Superior temporal gyrus (tissue), 1 donor: ENCODE measurements at regions not wholly inside any gene's neighbourhood (a gene's known extent, or its start where the extent isn't known, plus 50 kb on each side); places are given as distances from the start of the nearest gene placed in this dataset.

Source experiments
- DNase-seq: peaks from one replicate; pipeline ENCODE4 v3.0.0-alpha.2; 2016; ENCODE audit errors: extremely low spot score

DNA sequence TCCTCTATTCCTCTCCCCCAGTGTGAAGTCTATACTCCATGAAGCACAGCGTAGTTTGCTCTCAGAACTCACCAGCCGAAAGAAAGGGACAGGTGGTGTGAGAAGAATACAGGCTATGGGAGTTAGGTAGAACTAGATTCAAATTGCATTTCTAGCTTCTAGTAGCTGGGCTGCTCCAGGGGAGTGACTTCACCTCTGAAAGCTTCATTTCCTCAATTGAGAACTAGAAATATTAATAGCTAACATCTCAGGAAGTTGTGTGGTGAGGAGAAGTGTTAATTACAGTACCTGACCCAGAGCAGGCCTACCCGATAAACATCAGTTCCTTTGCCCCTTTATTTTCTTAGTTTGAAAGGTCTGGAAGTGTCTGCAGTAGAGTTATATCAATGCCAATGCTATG lies 484.7 kb upstream of the TENM4 start:
- DNase-seq, result no peak

DNA sequence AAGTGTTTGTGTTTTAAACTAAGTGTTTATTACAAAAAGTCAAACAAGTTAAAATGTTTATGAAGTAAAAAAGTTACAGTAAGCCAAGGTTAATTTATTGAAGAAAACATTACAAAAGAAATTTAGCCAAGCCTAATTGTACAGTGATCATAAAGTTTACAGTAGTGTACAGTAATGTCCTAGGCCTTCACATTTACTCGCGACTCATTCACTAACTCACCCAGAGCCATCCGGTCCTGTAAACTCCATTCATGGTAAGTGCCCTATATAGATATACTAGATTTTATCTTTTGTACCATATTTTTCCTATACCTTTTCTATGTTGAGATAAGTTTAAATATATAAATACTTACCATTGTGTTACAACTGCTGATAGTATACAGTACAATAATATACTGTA lies 481.8 kb upstream of the TENM4 start:
- DNase-seq, result no peak

DNA sequence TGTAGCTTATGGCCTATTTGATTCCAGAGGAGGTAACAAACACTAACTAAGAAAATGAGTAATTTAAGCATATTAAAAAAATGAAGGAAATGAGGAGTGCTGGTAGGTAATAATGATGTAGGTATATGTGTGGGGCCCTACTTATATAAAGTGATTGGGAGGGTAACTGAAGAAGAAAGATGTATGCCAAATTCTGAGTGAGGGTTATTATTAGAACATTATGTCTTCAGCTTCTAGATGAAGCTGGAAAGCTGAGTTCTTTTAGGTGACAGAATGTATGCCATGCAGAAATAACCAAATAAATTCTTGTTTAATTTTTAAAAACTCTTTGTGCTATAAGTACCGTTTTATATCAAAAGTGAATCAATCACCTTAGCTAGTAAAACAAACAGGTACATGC lies 479.6 kb upstream of the TENM4 start:
- no peak for DNase-seq

DNA sequence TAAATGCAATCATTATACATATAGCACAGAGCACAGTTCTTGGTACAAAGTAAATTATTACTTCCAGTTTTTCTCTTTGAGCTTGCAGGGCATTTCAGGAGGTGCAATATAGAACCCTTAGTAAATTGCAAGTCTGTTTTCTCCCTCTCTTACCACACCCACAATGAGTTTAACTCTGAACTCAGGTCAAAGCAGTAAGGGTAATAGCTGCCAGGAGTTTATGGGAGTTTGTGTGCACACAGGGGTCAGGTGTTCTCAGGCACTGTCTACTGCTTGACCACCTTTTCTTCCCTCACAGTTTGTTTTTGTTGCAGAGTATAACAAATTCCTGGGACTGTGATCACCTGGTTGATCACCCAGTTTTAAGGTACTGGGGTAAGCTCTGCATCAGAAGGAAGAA lies 478.5 kb upstream of the TENM4 start:
- no peak for DNase-seq

DNA sequence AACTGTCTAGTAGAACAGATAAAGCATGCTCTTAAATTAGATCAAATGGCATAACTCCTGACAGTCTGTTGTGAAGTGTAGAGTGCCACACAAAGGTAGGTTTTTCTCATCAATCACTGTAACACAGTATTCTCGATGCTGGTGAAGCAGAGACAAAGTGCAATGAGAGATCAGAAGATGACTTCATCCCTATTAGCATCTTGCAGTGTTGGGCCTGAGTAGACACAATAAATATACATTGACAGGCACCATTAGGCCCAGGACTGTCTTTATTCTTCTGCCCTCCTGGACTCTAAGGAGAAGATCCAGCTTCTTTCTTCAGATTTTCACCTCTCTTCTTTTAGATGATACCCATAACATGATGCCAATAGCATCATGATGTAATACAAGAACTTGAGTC lies 478.0 kb upstream of the TENM4 start:
- DNase-seq, result no peak

DNA sequence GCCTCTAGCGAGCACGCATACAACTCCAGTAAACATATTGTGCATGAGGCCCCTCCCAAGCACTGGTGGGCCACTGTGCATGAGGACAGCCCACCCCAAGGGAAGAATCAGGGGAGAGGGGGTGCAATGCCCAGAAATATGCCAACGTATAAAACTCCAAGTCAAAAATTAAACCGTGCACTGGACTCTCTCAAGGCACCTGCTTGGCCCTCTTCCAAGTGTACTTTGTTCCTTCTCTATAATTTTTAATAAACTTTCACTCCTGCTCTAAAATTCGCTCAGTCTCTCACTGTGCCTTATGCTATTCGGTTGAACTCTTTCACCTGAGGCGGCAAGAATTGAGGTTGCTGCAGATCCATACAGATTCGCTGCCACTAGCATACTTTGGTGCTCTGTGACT lies 465.3 kb upstream of the TENM4 start:
- no peak for DNase-seq

DNA sequence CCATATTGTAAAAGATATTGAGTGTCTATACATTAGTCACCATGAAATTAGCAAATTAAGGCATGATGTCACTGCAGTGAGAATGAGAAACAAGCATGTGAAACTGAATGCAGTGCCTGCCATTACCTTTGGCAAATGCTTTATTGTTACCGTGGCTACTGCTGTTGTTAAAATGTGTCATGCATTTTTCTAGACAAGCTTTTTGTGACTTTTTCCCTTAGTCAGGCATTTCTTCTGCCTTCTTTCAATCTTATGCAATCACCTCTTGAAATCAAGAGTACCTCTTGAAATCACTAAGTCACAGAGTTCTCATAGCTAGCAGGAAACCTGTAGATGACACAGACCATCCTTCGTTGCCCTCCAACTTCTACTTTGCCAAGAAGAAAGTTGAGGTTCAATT lies 461.7 kb upstream of the TENM4 start:
- DNase-seq, result no peak

DNA sequence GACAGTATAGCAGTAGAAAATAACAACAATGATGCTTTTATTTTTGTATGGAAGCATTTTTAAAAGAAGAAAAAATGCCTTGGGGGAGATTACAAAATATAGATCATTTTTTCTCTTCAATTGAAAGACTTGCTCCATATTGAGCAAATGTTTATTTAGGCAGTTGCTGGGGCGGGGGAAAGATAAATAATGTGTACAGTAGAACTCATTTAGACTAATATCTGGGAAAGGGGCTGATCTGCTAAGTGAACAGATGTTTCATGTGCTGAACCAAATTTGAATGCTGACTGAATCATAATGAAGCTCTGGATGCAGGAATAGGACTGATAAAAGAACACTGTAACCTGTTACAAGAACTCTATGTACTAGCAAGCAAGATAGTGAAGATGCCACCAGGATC lies 457.1 kb upstream of the TENM4 start:
- DNase-seq, result no peak

DNA sequence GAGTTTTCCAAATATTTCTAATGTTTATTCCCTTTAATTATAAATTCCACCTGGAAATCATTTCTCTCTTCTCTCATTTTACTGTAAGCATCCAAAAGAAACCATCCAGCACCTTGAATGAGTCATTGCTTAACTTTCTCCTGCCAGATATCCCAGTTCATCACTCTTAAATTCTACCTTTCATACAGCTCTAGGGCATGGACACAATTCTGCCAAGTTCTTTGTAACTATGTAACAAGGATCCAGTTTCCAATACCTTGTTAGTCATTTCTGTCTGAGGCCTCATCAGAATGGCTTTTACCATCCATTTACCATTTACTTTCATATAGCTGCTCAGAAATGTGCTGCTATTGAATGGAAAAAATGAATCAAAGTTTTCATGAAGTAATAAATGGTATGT lies 455.4 kb upstream of the TENM4 start:
- DNase-seq, result no peak

DNA sequence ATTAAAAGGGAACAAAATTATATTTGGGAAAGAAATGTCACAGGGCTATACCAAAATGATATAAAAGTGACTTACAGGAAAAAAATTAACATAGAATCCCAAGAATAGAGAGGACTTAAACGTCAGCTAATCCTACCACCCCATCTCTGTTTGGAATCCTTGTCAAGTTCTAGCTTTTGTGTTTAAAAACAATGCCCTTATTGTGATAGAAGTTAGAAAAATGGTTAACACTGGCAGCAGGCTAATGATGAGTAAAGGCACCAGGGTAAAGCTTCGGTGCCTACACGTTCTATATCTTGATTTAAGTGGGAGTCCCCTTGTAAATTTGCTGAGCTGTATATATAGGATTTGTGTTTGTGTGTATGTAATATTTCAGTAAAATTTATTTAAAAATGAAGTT lies 453.3 kb upstream of the TENM4 start:
- no peak for DNase-seq

DNA sequence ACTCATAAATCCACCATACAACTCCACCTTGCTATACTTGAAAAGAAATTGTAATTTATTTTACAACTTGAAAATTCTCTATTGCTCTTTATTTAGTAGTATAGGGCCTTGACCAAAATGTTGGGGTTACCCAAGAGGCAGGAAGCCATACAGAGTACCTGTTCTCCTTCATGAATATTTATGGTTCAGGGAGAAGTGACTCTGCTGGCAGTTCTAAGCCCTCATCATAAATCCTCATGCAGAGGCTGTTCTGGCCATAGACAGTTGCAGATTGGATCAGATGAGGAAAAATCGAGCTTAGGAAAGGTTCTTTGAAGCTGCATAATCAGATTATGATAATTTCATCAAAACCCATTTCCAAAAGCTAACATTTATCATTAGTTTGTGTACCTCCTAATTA lies 449.4 kb upstream of the TENM4 start:
- DNase-seq, result no peak

DNA sequence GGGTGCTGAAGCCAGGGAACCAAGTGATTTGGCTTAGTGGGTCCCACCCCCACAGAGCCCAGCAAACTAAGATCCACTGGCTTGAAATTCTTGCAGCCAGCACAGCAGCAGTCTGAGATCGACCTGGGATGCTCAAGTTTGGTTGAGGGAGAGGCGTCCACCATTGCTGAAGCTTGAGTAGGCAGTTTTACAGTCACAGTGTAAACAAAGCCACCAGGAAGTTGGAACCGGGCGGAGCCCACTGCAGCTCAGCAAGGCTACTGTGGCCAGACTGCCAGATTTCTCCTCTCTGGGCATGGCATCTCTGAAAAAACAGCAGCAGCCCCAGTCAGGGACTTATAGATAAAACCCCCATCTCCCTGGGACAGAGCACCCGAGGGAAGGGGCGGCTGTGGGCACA lies 424.1 kb upstream of the TENM4 start:
- DNase-seq, result no peak

DNA sequence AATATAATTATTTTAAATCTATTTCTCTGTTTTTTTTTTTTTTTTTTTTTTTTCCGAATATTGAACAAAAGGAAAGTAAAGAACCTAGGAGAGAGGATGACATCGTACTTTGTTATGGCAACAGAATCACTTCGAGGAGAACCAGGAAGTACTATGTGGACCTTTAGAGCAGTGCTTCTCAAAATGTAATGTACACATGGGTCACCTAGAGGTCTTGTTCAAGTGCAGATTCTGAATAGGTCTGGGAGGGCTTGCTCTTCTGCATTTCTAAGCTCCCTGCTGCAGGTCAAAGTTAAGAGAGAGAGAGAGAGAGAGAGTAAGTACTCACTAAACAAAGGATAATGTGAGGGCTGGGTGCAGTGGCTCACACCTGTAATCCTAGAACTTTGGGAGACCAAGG lies 419.5 kb upstream of the TENM4 start:
- DNase-seq, result no peak

DNA sequence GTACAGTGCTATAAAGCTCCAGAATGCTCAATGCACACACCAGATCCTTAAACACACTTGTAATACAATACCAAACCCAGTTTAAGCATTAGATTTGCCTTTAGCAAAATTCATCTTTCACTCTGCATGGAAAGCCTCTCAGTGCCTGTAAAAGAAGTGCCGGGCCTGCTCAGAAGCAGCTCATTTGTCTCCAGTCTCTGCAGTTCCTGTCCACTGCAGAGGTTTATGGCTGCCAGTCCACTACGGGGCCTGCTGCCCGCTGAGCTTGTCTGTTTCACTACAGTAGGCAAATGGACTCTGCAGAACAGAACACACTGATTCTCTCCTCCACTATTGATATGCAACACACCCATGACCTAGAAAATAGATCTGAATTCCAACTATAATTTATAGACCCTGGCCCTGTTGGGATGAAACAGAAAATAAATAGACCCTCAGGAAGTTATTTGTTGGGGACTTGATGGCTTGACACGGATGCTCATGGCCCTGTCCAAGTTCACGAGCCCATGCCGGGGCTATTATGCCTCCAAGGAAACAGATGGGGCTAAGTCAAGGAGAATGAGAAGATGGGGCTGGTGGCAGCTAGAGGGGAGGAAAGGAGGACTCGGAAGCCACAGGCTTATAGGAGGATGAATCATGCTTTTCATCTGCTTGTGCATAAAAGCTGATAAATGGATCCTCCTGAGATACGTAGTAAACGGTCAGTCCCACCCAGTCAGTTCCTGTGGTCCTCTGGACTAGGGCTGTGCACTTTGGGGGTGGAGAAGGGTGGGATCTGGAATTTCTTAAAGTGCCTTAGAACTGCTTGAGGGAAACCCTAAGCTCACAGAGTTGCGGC lies 416.8 kb upstream of the TENM4 start:
- no peak for DNase-seq

DNA sequence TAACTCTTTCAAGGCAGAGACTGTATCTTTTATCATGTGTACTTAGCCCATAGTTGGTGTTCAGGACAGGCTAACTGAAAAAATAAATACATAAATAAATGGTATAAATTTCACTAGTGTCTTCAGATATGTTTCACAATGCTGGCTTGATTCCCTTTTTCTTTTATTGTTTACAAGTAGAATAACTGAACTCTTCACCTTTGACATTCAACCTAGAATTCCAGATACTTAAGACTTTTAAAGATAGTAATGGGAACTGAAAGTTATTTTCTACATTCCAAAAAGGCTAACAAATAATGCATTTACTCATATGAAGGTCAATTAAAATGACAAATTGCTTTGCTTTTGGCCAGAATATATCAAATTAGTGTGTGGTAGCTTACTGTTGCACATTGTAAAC lies 411.3 kb upstream of the TENM4 start:
- no peak for DNase-seq

DNA sequence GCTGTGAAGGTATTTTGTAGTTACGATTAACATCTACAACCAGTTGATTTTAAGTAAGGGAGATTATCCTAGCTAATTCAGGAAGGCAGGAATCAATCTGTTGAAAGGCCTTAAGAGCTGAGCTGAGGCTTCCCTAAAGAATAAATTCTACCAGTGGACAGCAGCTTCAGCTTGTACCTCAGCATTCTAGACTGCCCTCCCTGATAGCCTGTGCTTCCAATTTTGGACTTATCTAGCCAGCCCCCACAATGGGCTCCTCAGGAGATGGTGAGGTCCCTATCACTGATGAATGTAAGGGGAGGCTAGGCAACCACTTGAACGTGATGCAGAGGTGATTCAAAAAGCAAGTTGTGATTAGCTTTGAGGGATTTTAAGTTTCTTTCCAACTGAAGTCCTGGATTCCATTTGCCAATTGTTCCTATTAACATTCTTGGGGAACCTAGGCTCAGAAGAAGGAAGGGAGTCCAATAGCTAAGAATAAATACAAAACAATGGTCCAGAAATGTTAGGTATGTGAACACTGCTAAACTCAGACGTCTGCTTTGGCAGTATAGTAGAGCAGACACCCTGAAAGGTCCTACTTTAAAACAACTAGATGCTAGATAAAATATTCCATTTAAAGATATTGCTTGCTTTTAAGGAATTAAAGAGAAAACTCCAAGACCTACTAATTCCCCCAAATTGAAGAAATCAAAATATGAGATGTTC lies 404.3 kb upstream of the TENM4 start:
- DNase-seq, result no peak

DNA sequence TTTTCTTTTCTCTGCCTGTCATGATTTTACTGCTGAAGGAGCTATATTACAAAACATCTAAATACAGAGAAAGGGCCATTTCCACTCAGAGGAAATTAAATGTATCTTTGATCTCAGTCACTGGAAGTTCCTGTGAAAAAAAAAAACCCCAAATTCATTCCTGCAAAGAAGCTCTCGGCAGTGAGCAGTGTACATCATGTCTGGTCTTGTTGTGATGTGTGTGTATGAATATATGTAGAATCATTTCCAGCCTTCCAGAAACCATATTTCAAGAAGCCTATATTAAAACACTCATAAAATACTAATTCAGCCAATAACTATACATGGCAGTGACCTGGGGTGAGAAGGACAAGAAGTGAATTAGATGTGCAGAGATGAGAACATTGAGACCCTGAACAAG lies 393.2 kb upstream of the TENM4 start:
- no peak for DNase-seq

DNA sequence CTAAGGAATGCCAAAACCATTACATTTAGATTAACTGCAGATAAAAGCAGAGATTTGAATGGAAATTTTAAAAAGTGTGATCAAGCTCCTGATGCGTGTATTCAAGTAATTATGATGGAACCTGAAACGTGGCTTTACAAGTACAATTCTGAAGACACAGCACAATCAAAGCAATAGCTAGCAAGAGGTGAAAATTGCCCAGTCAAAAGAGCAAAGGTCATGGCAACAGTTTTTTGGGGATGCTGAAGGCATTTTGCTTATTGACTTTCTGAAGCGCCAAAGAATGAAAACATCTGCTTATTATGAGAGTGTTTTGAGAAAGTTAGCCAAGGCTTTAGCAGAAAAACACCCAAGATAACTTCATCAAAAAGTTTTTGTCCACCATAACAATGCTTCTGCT lies 389.6 kb upstream of the TENM4 start:
- DNase-seq, result no peak

DNA sequence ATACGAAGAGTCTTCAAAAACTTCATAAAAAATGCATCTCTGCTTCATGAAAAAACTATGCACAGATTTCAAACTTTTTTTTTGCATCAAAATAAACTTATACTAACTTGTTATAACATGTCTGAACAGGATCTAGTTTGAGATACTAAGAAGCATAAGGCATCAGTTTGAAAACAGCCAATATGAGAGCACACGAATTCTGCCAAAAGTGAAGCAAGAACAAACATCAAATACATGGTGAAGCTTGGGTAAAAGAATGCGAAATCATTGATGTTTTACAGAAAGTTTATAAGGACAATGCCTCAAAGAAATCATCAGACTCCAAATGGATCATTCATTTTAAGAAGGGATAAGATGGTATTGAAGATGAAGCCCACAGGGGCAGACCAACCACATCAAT lies 389.1 kb upstream of the TENM4 start:
- no peak for DNase-seq

DNA sequence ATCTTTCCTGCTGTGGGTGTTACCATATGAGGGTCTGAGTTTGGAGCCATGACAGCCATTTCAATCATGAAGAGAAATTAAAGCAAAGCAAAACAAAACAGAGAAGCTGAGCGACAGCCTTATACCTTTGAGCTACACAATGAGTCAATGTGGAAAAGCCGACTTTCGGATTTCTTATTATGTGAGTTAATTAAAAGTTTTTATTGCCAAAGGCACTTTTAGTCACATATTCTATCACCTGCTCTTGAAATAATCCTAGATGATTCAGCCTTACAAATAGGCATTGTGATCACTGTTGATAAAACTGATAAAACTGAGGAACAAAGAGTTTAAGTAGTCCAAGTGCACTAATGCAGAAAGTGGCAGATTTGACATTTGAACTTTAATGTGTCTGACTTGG lies 381.9 kb upstream of the TENM4 start:
- DNase-seq, result no peak

DNA sequence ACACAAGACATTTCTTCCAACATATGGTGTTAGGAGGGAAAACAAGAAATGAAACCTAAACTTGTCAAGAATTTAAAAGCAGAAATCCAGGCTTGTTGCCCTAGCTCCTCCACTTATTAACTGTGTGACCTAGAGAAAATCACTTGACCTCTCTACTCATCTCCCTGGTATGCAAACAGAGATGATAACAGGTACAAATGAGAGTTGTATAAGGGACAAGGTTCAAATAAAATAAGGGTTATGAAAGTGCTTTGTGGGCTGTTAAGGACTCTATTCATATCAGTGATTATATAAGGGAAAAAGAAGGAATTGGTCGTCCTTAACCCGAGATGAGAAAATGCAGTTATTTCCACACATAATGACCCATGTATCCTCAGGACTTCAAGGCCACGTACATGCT lies 372.7 kb upstream of the TENM4 start:
- no peak for DNase-seq

DNA sequence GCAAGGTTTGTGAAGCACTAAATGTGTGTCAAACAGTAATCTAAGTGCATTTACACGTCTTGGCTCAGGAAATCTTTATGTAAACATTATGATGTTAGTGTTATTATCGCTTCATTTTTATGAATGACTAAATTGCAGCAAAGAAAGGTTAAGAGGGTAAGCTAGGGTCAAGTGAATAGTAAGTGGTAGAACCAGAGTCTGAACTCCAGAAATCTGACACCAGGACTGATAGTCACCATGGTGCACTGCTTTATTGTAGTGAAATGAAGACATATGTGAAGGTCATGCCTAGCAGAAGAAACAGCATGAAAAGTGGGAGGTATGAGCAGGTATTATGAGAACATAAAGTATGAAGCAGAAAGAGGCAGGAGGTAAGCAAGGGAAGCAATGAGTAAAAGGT lies 368.7 kb upstream of the TENM4 start:
- DNase-seq, result no peak

DNA sequence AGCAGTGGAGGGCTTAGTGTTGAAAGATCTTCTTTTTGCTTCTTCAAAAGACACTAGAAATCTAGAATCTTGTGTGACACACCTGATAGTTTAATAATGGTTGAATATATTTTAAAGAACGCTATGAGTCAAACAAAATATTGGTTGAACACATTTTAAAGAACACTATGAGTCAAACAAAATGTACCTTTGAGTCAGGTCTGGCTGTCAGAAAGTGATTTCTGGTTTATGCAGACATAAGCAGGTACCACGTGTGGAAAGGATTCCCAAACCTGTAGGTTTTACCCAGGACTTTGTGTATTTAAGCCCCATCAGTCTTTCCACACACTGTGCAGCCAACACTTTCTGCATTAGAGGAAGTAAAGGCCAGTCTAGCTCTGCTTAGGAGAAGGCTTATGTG lies 366.7 kb upstream of the TENM4 start:
- DNase-seq, result no peak

DNA sequence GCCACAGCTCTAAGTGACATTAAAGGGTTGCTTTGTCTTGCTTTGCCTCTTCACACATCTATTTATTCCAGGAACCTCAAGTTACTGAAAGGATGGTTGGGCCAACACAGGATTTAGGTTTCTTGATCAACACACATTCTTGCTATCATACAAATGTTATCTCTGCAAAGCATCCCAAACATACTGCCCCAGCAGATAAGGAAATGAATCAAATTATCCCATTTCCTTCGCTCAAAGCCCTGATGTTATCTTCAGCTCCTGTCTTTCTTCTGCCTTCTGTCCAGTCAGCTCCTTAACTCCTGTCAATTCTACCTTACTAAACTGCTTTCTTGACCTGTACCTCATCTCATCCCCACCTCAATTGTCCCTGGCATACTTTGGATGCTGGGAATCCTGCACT lies 355.9 kb upstream of the TENM4 start:
- DNase-seq, result no peak
